Aorta (tissue), 5 donors: ENCODE measurements at regions not wholly inside any gene's neighbourhood (a gene's known extent, or its start where the extent isn't known, plus 50 kb on each side); places are given as distances from the start of the nearest gene placed in this dataset.

Source experiments
- ATAC-seq: fragments of 200-7000 bp; cut with Tn5 transposase; one replicate; pipeline ENCODE4 v1.9.1; 2022; ENCODE audit warnings: moderate library complexity; ENCODE audit not compliant: low FRiP score
- DNase-seq, 2 donors: peaks; one replicate each; pipeline ENCODE4 v3.0.0-alpha.2; 2020
- H3K27ac ChIP-seq, 2 donors: one replicate each; pipeline ENCODE4 v1.5.1; 2013; ENCODE audit warnings: low read length in 2 of 2, mild to moderate bottlenecking in 2 of 2, moderate library complexity in 2 of 2, control low read depth in 1 of 2, inconsistent platforms in 1 of 2, low read depth in 1 of 2
- H3K27me3 ChIP-seq, 2 donors: one replicate each; pipeline ENCODE4 v1.6.1; 2013; ENCODE audit warnings: control low read depth in 1 of 2, low read length in 1 of 2, mild to moderate bottlenecking in 1 of 2, moderate library complexity in 1 of 2; ENCODE audit not compliant: insufficient read depth in 2 of 2, control insufficient read depth in 1 of 2
- H3K36me3 ChIP-seq, 2 donors: one replicate each; pipeline ENCODE4 v1.6.1; 2013; ENCODE audit warnings: control low read depth in 1 of 2, low read length in 1 of 2, mild to moderate bottlenecking in 1 of 2; ENCODE audit not compliant: insufficient read depth in 2 of 2, control insufficient read depth in 1 of 2
- H3K4me1 ChIP-seq, 2 donors: one replicate each; pipeline ENCODE4 v1.6.1; 2013; ENCODE audit warnings: low read length in 2 of 2, control low read depth in 1 of 2, mild to moderate bottlenecking in 1 of 2, moderate library complexity in 1 of 2; ENCODE audit not compliant: insufficient read depth in 2 of 2, control insufficient read depth in 1 of 2
- H3K4me3 ChIP-seq, 2 donors: one replicate each; pipeline ENCODE4 v1.5.1; 2013; ENCODE audit warnings: low read length in 2 of 2, control low read depth in 1 of 2, mild to moderate bottlenecking in 1 of 2
- H3K9me3 ChIP-seq: one replicate; pipeline ENCODE4 v1.6.1; 2013; ENCODE audit warnings: mild to moderate bottlenecking, low read length; ENCODE audit not compliant: control insufficient read depth
- WGBS, 2 donors: extraction: QIAGEN DNeasy Blood & Tissue Kit; methylation state at CpG; one replicate each; pipeline ENCODE4 v1.1.7; 2013; 5-methylcytosine and 5-hydroxymethylcytosine counted together
- intact Hi-C, 2 donors: fragments of 100-400 bp; cut with DNase I; formaldehyde crosslinking; loops; one replicate each; pipeline versions ENCODE4 v1.14.2 to v1.15.0; 2022
- donor health status: healthy with polysubstance abuse.
- donor health status: Bipolar disorder and iron deficiency.
- donor health status: DM: no; HTN: no; CAD: no.
- donor health status: DM: no; HTN: no; CAD: no.
- donor health status: DM: yes; HTN: yes; CAD: no.

DNA sequence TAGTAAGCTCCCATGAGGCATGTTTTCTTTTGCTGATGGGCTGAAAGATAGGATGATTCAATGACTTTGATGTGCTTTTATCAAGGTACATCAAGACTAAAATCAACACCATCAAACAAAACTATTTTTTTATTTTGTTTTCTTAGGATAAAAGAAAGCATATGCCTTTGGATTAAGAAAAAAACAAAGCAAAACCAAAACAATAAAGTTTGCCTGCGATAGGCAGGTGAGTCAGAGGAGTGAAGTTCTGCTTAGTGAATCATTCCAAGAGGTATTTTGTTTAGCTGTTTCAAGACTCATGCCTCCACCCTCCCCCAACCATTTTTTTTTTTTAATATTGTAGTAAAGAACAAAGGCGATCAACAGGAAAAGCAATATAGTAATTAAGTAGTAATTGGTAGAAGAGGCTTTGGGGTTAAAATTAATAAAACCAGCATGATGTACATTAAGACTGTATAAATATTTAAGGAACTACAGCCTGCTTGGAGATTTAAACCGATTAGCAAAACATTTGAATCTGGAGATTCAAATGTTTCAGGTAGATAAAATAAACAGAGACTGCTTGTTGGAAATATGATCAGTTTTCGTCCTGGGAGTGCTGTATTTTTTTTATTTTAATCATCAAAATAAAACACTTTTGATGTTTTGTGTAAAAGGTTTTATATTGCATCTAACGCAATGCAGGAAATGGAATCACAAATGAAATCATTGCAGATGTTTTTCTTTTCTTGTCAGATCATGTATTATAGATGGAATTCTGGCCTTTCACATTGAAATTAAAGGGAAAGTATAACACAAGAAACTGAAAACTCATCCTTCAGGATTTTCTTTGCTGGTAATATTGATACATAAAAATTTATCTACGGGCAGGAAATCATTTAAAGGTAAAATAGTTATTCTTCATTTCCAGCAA, 482.3 kb upstream of the MANEA start:
- WGBS, 2 donors: 47 to 50% methylated on average over 6 of the region's 6 CpGs
- H3K36me3 ChIP-seq: no peaks in the 10 kb centered on the region
- ATAC-seq (no peak), DNase-seq (no peak)
- H3K4me1 ChIP-seq: no peaks in the 10 kb centered on the region
- no peak overlapping the region for H3K27ac ChIP-seq
- H3K27me3 ChIP-seq: no peaks in the 10 kb centered on the region
- intact Hi-C loops: no loop called here
- no peak overlapping the region for H3K4me3 ChIP-seq
- no peaks in the 10 kb centered on the region for H3K9me3 ChIP-seq

GRCh38 chr6:95095855-95096254, 481.5 kb upstream of the MANEA start:
- no peaks in the 10 kb centered on the region for H3K4me1 ChIP-seq
- no peak overlapping the region for H3K27ac ChIP-seq
- intact Hi-C loops: no loop called here
- H3K4me3 ChIP-seq: no peak overlapping the region
- no peaks in the 10 kb centered on the region for H3K9me3 ChIP-seq
- no peaks in the 10 kb centered on the region for H3K27me3 ChIP-seq
- no peak for DNase-seq
- no peaks in the 10 kb centered on the region for H3K36me3 ChIP-seq
- 87 to 90% methylated on average over 2 of the region's 2 CpGs for WGBS, 2 donors
- ATAC-seq: no peak

DNA sequence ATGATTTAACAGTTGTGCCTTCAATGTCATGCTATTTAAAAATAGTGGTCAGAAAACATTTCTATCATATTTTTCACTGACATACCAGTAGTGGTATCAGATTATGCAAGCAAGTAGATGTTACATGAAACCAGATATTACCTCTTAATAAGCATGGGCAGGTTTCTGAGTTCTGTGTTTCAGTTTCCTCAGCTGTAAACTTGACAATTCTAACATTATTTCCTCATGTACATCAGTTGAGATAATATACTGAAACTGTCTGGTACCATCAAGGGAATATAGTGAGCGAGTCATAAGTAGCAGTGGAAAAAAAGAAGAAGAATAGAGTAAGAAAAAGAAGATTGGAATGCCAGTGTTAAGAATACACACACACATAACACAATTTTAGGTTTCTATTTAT, 477.9 kb upstream of the MANEA start:
- Histone ChIP-seq H3K27me3 (no peaks in the 10 kb centered on the region), H3K36me3 (no peaks in the 10 kb centered on the region), H3K4me1 (no peaks in the 10 kb centered on the region), H3K9me3 (no peaks in the 10 kb centered on the region), H3K4me3 (no peak overlapping the region), H3K27ac (no peak overlapping the region)
- ATAC-seq (no peak), DNase-seq (no peak)
- 80 to 85% methylated on average over 1 of the region's 1 CpG for WGBS, 2 donors
- intact Hi-C loops: no loop called here

GRCh38 chr6:95109212-95109611, 468.1 kb upstream of the MANEA start:
- H3K36me3 ChIP-seq: no peaks in the 10 kb centered on the region
- no peaks in the 10 kb centered on the region for H3K9me3 ChIP-seq
- no peak overlapping the region for H3K27ac ChIP-seq
- H3K27me3 ChIP-seq: no peaks in the 10 kb centered on the region
- DNase-seq (no peak), ATAC-seq (no peak)
- WGBS, 2 donors: 0 to 24% methylated on average over 1 of the region's 1 CpG
- H3K4me1 ChIP-seq: no peaks in the 10 kb centered on the region
- intact Hi-C loops: no loop called here
- no peak overlapping the region for H3K4me3 ChIP-seq

GRCh38 chr6:95110767-95111166, 466.6 kb upstream of the MANEA start:
- Histone ChIP-seq H3K9me3 (no peaks in the 10 kb centered on the region), H3K4me1 (no peaks in the 10 kb centered on the region), H3K27me3 (peaks cover 0 to 1% of the 10 kb centered on the region in 2 donors), H3K36me3 (no peaks in the 10 kb centered on the region), H3K4me3 (no peak overlapping the region), H3K27ac (no peak overlapping the region)
- ATAC-seq: no peak
- intact Hi-C loops: no loop called here
- no peak for DNase-seq
- 26 to 33% methylated on average over 1 of the region's 1 CpG for WGBS, 2 donors

GRCh38 chr6:95117236-95117635, 460.1 kb upstream of the MANEA start:
- Histone ChIP-seq H3K27ac (no peak overlapping the region), H3K9me3 (no peaks in the 10 kb centered on the region), H3K36me3 (no peaks in the 10 kb centered on the region), H3K27me3 (peaks cover 0 to 1% of the 10 kb centered on the region in 2 donors), H3K4me1 (no peaks in the 10 kb centered on the region), H3K4me3 (no peak overlapping the region)
- no peak for ATAC-seq
- intact Hi-C loops: no loop called here
- DNase-seq: no peak

- DNase-seq: no peak
- Histone ChIP-seq H3K4me3 (no peak overlapping the region), H3K9me3 (no peaks in the 10 kb centered on the region), H3K27ac (no peak overlapping the region), H3K4me1 (no peaks in the 10 kb centered on the region), H3K36me3 (no peaks in the 10 kb centered on the region), H3K27me3 (no peaks in the 10 kb centered on the region)
- intact Hi-C loops: no loop called here
- no peak for ATAC-seq
- WGBS, 2 donors: 72 to 75% methylated on average over 3 of the region's 3 CpGs
Measured at GRCh38 chr6:95119927-95120326, 457.4 kb upstream of the MANEA start.

- H3K27ac ChIP-seq: no peak overlapping the region
- H3K4me3 ChIP-seq: no peak overlapping the region
- DNase-seq: no peak
- intact Hi-C loops: no loop called here
- no peak for ATAC-seq
- H3K27me3 ChIP-seq: no peaks in the 10 kb centered on the region
- no peaks in the 10 kb centered on the region for H3K36me3 ChIP-seq
- WGBS, 2 donors: 56 to 69% methylated on average over 4 of the region's 4 CpGs
- H3K4me1 ChIP-seq: no peaks in the 10 kb centered on the region
- H3K9me3 ChIP-seq: no peaks in the 10 kb centered on the region
Measured at GRCh38 chr6:95120984-95121383, 456.4 kb upstream of the MANEA start.

DNA sequence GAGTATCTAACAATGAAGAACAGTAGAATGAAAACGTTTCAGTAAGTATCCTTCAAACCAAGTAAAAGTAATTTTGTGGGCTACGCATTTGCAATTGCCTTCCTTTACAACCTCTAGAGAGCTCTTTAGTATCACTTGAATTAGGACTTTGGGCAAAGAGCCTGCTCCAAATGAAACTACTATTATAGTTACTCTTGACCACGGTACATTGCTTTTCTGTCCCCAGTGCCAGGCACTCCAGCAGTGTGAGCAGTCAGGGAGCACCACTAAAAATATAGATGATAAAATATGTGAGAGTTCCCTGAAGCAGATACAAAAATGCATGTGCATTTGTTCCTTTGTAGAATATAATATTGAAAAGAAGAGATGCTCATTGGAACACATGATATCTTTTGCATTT, 450.1 kb upstream of the MANEA start:
- intact Hi-C loops: no loop called here

More for the DNA sequence above, 450.1 kb upstream of the MANEA start:
- ATAC-seq: no peak
- no peaks in the 10 kb centered on the region for H3K9me3 ChIP-seq
- WGBS, 2 donors: 68 to 73% methylated on average over 3 of the region's 3 CpGs
- no peaks in the 10 kb centered on the region for H3K27me3 ChIP-seq
- no peak overlapping the region for H3K27ac ChIP-seq
- H3K36me3 ChIP-seq: no peaks in the 10 kb centered on the region
- no peak overlapping the region for H3K4me3 ChIP-seq
- DNase-seq: no peak
- H3K4me1 ChIP-seq: no peaks in the 10 kb centered on the region
